GM13976 (cell line): ENCODE measurements at regions not wholly inside any gene's neighbourhood (a gene's known extent, or its start where the extent isn't known, plus 50 kb on each side); places are given as distances from the start of the nearest gene placed in this dataset.

Source experiments
- DNase-seq: peaks from one replicate; pipeline ENCODE4 v3.0.0; 2012; ENCODE audit warnings: low spot score
- in situ Hi-C: fragments of 300-500 bp; cut with MboI; formaldehyde crosslinking; loops from one replicate; pipeline ENCODE4 v1.12.0; 2022; ENCODE audit warnings: low sequenced_read_pairs, mixed read lengths, inconsistent platforms; ENCODE audit not compliant: unreplicated experiment
- TF ChIP-seq, protein P1 (sequence below): IDR thresholded peaks from 2 replicates; pipeline ENCODE4 v1.5.1; 2012; ENCODE audit warnings: borderline replicate concordance, mild to moderate bottlenecking; ENCODE audit not compliant: insufficient read depth; ENCODE audit errors: extremely low read depth, missing control alignments, control extremely low read depth

DNA sequence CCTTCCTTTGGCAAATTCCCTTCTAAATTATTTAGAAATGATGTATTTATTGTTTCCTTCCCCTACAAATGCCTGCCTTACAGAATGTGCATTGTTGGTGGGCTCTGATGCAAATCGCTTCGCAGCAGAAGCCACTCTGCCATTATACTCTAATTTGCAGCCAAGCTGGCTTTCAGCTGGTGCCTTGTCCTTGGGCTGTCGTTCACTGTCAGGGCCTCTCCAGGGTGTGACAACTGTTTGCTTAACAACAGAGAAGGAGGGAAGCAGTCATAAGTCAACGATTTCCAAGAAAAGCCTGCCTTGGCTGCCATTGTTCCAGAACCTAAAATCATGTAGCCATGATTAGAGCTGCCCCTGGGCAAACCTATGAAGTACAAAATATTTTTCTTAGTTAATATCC lies 260.1 kb upstream of the RGMB start:
- in situ Hi-C loops: no loop called here
- DNase-seq: no peak
- TF ChIP-seq, protein P1, sequence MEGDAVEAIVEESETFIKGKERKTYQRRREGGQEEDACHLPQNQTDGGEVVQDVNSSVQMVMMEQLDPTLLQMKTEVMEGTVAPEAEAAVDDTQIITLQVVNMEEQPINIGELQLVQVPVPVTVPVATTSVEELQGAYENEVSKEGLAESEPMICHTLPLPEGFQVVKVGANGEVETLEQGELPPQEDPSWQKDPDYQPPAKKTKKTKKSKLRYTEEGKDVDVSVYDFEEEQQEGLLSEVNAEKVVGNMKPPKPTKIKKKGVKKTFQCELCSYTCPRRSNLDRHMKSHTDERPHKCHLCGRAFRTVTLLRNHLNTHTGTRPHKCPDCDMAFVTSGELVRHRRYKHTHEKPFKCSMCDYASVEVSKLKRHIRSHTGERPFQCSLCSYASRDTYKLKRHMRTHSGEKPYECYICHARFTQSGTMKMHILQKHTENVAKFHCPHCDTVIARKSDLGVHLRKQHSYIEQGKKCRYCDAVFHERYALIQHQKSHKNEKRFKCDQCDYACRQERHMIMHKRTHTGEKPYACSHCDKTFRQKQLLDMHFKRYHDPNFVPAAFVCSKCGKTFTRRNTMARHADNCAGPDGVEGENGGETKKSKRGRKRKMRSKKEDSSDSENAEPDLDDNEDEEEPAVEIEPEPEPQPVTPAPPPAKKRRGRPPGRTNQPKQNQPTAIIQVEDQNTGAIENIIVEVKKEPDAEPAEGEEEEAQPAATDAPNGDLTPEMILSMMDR: no peak

DNA sequence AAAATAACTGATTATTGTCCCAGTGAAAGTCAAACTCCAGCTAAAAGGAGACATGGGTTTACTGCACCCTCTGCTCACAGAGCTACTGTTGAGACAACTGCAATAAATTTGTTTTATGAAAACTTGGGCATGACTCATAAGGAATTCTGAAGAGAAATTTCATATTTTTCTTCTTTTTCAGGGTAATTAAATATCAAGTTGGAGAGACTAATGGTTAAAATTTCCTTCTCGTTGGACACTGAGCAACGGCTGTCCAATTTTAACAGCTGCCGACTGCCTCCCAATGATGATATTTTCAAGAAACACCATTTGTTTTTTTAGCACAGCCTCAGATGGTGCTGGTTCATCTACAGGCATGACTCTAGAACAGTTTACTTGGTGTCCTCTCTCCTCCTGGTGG lies 259.2 kb upstream of the RGMB start:
- DNase-seq: no peak
- TF ChIP-seq, protein P1: no peak
- in situ Hi-C loops: no loop called here

DNA sequence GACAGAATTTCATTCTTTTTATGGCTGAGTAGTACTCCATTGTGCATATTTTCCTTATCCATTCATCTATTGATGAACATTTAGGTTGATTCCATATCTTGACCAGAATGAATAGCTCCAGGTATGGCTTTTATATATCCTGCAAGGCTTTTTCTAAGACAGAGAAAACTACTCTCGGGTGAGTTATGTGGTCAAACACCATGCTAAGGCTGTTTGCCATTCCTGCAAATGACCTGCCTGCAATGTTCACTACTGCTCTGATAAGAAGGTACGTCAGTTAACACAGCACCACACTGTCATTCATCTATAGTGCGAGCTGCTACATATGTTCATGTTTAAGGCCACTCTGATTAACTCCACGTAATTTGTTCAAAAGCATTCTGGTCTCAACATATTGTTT lies 256.8 kb upstream of the RGMB start:
- DNase-seq: no peak
- in situ Hi-C loops: no loop called here
- TF ChIP-seq, protein P1: no peak

DNA sequence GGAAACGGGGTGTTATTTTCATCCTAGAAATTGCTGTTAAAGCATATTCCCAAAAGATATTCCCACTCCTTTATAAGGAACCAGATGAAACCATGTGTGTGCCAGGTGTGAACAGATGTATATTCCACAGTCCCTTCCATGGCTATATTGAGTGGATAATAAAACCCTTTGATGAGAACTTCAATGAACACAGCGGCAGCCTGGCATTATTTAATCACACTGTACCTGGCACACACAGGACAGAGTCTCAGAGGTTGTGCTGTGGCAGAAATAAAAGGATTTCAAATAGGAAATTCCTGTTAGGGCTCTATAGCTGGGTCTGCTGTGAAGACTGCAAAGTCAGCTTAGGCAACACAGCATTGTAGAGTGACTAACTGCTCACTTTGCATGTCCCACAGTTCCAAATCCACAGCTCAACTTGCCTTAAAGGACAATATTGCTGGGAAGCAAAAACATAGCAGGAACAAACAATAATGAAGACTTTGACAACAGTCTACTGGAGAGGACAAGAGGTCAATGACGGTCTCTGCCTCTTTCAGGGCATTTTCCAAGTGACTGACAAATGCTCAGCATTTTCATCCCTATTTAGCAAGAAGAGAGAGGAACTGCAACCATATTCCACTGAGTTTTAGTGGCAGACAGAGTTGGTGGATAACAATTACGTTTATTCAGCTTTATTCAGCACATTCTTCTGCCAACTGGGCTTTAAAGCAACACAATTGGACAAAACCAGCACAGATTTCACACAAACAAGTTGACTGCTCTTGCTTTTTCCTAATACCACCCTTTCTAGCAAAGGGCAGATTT lies 255.7 kb upstream of the RGMB start:
- in situ Hi-C loops: no loop called here
- no peak for DNase-seq
- TF ChIP-seq, protein P1: no peak

DNA sequence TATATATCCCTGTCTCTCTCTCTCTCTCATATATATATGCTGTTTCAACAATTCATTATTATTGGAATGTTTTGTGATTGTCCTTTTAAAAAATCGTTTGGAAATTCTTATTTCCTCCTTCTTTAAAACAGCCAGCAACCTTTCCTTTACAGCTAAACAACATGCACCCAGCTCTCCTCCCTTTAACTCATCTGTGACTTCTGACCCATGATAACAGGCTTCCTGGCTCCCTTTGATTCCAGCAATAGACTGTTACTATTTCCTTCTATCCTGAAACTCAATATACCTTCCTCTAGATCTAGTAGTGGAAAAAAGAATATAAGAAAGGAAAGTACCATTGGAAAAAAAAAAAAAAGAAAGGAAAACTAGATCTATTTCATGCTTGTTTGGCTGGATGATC lies 254.7 kb upstream of the RGMB start:
- in situ Hi-C loops: no loop called here
- TF ChIP-seq, protein P1: no peak
- no peak for DNase-seq

DNA sequence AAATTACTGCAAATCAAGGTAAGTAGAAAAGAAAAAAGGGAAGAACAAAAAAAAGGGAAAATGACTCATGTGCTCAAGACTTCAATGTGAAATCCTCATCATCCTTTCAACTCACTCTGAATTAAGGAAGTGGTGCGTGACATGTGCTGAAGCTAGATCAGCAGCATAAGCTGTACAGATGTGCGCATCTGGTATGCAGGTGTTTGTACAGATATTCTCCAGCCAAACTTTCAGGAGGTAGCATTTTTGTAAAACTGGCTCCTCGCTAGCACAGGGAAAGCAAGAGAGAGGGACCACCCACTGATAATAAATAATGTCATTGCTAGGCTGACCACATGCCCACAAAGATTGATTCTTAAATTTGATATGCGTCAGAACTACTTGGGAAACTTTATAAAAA lies 253.9 kb upstream of the RGMB start:
- TF ChIP-seq, protein P1: no peak
- in situ Hi-C loops: no loop called here
- no peak for DNase-seq
